Peyer's patch (tissue), 4 donors: ENCODE measurements at regions not wholly inside any gene's neighbourhood (a gene's known extent, or its start where the extent isn't known, plus 50 kb on each side); places are given as distances from the start of the nearest gene placed in this dataset.

Experiments
- POLR2A ChIP-seq, 2 donors: fragments of 450-650 bp; IDR thresholded peaks; one replicate each; pipeline ENCODE4 v1.5.1; 2017; ENCODE audit warnings: antibody characterized with exemption in 2 of 2, mild to moderate bottlenecking in 2 of 2, moderate library complexity in 2 of 2
- TF ChIP-seq, protein P1 (sequence below), 6 experiments: fragments of 450-650 bp in 4 of 6; fragments of 200-600 bp in 2 of 6; sonication (generic) in 1 of 6; IDR thresholded peaks; one replicate each; pipeline ENCODE4 v1.5.1; 2017 to 2019; ENCODE audit warnings: antibody characterized with exemption in 6 of 6, mild to moderate bottlenecking in 3 of 6, moderate library complexity in 1 of 6

DNA sequence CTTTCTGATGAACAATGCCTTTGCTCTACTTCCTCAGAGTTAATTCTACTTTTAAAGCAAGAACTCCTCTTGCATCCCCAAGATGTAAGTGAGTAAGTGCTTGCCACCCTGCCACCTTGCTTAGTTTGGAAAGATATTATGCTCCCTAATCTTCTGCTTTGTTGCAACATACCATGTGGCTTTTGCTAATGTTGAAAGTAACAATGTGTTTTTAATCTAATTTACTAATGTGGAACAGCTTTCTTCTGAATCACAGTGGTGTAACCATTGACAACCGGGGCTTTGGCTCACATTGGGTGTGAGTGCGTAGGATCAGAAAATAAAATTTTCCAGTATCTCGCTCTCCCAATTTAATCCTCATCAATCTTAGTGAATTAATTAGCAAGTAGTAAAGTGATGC, 254.1 kb upstream of the PTER start:
- TF ChIP-seq, protein P1, sequence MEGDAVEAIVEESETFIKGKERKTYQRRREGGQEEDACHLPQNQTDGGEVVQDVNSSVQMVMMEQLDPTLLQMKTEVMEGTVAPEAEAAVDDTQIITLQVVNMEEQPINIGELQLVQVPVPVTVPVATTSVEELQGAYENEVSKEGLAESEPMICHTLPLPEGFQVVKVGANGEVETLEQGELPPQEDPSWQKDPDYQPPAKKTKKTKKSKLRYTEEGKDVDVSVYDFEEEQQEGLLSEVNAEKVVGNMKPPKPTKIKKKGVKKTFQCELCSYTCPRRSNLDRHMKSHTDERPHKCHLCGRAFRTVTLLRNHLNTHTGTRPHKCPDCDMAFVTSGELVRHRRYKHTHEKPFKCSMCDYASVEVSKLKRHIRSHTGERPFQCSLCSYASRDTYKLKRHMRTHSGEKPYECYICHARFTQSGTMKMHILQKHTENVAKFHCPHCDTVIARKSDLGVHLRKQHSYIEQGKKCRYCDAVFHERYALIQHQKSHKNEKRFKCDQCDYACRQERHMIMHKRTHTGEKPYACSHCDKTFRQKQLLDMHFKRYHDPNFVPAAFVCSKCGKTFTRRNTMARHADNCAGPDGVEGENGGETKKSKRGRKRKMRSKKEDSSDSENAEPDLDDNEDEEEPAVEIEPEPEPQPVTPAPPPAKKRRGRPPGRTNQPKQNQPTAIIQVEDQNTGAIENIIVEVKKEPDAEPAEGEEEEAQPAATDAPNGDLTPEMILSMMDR (IDR thresholded peaks at IDR 0.05) = no peak
- no peak for TF ChIP-seq POLR2A (IDR thresholded peaks at IDR 0.05)
